GM23248 (cell line): ENCODE measurements at regions not wholly inside any gene's neighbourhood (a gene's known extent, or its start where the extent isn't known, plus 50 kb on each side); places are given as distances from the start of the nearest gene placed in this dataset.

Source experiments
- DNase-seq: peaks from one replicate; pipeline ENCODE4 v3.0.0-alpha.2; 2015
- H2AFZ ChIP-seq: fragments of 200-600 bp; sonication (generic); 2 replicates; pipeline ENCODE4 v1.6.1; 2016; ENCODE audit warnings: antibody characterized with exemption
- H3F3A ChIP-seq: fragments of 200-600 bp; sonication (generic); 2 replicates; pipeline ENCODE4 v1.6.1; 2016; ENCODE audit warnings: mild to moderate bottlenecking, antibody characterized with exemption, mixed run types; ENCODE audit not compliant: insufficient read depth
- H3K27ac ChIP-seq: fragments of 200-600 bp; sonication (generic); 2 replicates; pipeline ENCODE4 v1.5.1; 2016; ENCODE audit warnings: mild to moderate bottlenecking
- H3K27me3 ChIP-seq: fragments of 200-600 bp; sonication (generic); replicated peaks from 2 replicates; pipeline ENCODE4 v1.6.1; 2016; ENCODE audit warnings: mild to moderate bottlenecking; ENCODE audit not compliant: insufficient read depth
- H3K36me3 ChIP-seq: fragments of 200-600 bp; sonication (generic); 2 replicates; pipeline ENCODE4 v1.6.1; 2016; ENCODE audit warnings: low read depth, mild to moderate bottlenecking
- H3K4me1 ChIP-seq: fragments of 200-600 bp; sonication (generic); 2 replicates; pipeline ENCODE4 v1.6.1; 2016; ENCODE audit warnings: mild to moderate bottlenecking; ENCODE audit not compliant: insufficient read depth
- H3K4me2 ChIP-seq: fragments of 200-600 bp; sonication (generic); one replicate; pipeline ENCODE4 v1.6.1; 2016; ENCODE audit warnings: mild to moderate bottlenecking; ENCODE audit not compliant: unreplicated experiment
- H3K4me3 ChIP-seq: fragments of 200-600 bp; sonication (generic); 2 replicates; pipeline ENCODE4 v1.5.1; 2016; ENCODE audit warnings: mild to moderate bottlenecking
- H3K79me2 ChIP-seq: fragments of 200-600 bp; sonication (generic); 2 replicates; pipeline ENCODE4 v1.6.1; 2016; ENCODE audit warnings: mild to moderate bottlenecking; ENCODE audit not compliant: insufficient read depth
- H3K9ac ChIP-seq: fragments of 200-600 bp; sonication (generic); 2 replicates; pipeline ENCODE4 v1.6.1; 2016; ENCODE audit warnings: mild to moderate bottlenecking
- H3K9me2 ChIP-seq: fragments of 200-600 bp; sonication (generic); 2 replicates; pipeline ENCODE4 v1.6.1; 2016; ENCODE audit warnings: mixed run types, mild to moderate bottlenecking, moderate library complexity; ENCODE audit not compliant: insufficient read depth
- H3K9me3 ChIP-seq: fragments of 200-600 bp; sonication (generic); one replicate; pipeline ENCODE4 v1.6.1; 2017; ENCODE audit warnings: low read depth
- H4K20me1 ChIP-seq: fragments of 200-600 bp; sonication (generic); 2 replicates; pipeline ENCODE4 v1.6.0; 2016; ENCODE audit not compliant: insufficient read depth
- EZH2 ChIP-seq: fragments of 200-600 bp; sonication (generic); IDR thresholded peaks from 2 replicates; pipeline ENCODE4 v1.6.1; 2018; ENCODE audit warnings: antibody characterized with exemption, mild to moderate bottlenecking; ENCODE audit not compliant: insufficient read depth, poor library complexity, severe bottlenecking
- EZH2phosphoT487 ChIP-seq: fragments of 200-600 bp; sonication (generic); IDR thresholded peaks from 2 replicates; pipeline ENCODE4 v1.6.1; 2018; ENCODE audit warnings: antibody characterized with exemption, moderate library complexity, mild to moderate bottlenecking, low read depth; ENCODE audit not compliant: insufficient read depth
- WGBS, 2 experiments: methylation state at CpG; one replicate each; pipeline ENCODE4 v1.1.6; 2015 to 2017; ENCODE audit warnings: low lambda C conversion rate in 2 of 2, low coverage in 1 of 2; ENCODE audit errors: missing lambda C conversion rate in 2 of 2; 5-methylcytosine and 5-hydroxymethylcytosine counted together
- in situ Hi-C: fragments of 300-500 bp; cut with MboI; formaldehyde crosslinking; loops from 2 replicates; pipeline ENCODE4 v1.15.0; 2020

GRCh38 chr4:117514391-117515175, 429.2 kb upstream of the TRAM1L1 start:
- Histone ChIP-seq H3K9me2 (no peaks in the 10 kb centered on the region), H3K4me3 (no peak overlapping the region), H3K79me2 (no peaks in the 10 kb centered on the region), H3F3A (no peaks in the 10 kb centered on the region), H3K4me2 (no peak overlapping the region), H3K9me3 (peaks cover 2% of the 10 kb centered on the region), H4K20me1 (no peaks in the 10 kb centered on the region), H3K36me3 (no peaks in the 10 kb centered on the region), H2AFZ (no peak overlapping the region), H3K4me1 (no peaks in the 10 kb centered on the region), H3K27me3 (no peaks in the 10 kb centered on the region), H3K27ac (no peak overlapping the region), H3K9ac (no peak overlapping the region)
- TF ChIP-seq EZH2, result no peak
- in situ Hi-C loops, result no loop called here
- no peak for DNase-seq

GRCh38 chr4:117515921-117516320, 430.5 kb upstream of the TRAM1L1 start:
- Histone ChIP-seq H3K79me2 (no peaks in the 10 kb centered on the region), H3K4me1 (no peaks in the 10 kb centered on the region), H4K20me1 (no peaks in the 10 kb centered on the region), H2AFZ (no peak overlapping the region), H3K9ac (no peak overlapping the region), H3K36me3 (no peaks in the 10 kb centered on the region), H3F3A (no peaks in the 10 kb centered on the region), H3K9me2 (no peaks in the 10 kb centered on the region), H3K4me3 (no peak overlapping the region), H3K9me3 (peaks cover 2% of the 10 kb centered on the region), H3K27ac (no peak overlapping the region), H3K27me3 (no peaks in the 10 kb centered on the region), H3K4me2 (no peak overlapping the region)
- in situ Hi-C loops, result no loop called here
- TF ChIP-seq EZH2phosphoT487 (no peak), EZH2 (no peak)
- no peak for DNase-seq
- WGBS, 2 experiments, result 0 to 4% methylated on average over 2 of the region's 2 CpGs

- Histone ChIP-seq H3K27ac (no peak overlapping the region), H3K9me3 (peaks cover 4% of the 10 kb centered on the region), H3F3A (no peaks in the 10 kb centered on the region), H3K79me2 (no peaks in the 10 kb centered on the region), H3K9ac (no peak overlapping the region), H3K4me3 (no peak overlapping the region), H3K4me2 (no peak overlapping the region), H3K27me3 (no peaks in the 10 kb centered on the region), H3K36me3 (no peaks in the 10 kb centered on the region), H2AFZ (no peak overlapping the region), H3K4me1 (no peaks in the 10 kb centered on the region), H3K9me2 (no peaks in the 10 kb centered on the region), H4K20me1 (no peaks in the 10 kb centered on the region)
- WGBS, 2 experiments, result 0 to 4% methylated on average over 1 of the region's 1 CpG
- TF ChIP-seq EZH2 (no peak), EZH2phosphoT487 (no peak)
- no peak for DNase-seq
- in situ Hi-C loops, result no loop called here
These were observed 442.2 kb upstream of the TRAM1L1 start for GRCh38 chr4:117527601-117528000.

GRCh38 chr4:117529401-117529800, 444.0 kb upstream of the TRAM1L1 start:
- H3K9me3 ChIP-seq, result peaks cover 4% of the 10 kb centered on the region
- no peak overlapping the region for H3K9ac ChIP-seq
- H3F3A ChIP-seq, result no peaks in the 10 kb centered on the region
- no peak overlapping the region for H3K27ac ChIP-seq
- no peak overlapping the region for H3K4me2 ChIP-seq
- no peaks in the 10 kb centered on the region for H3K36me3 ChIP-seq
- WGBS, 2 experiments, result 3 to 13% methylated on average over 3 of the region's 3 CpGs
- H3K4me3 ChIP-seq, result no peak overlapping the region
- H2AFZ ChIP-seq, result no peak overlapping the region
- no peaks in the 10 kb centered on the region for H4K20me1 ChIP-seq
- TF ChIP-seq EZH2phosphoT487, result no peak
- TF ChIP-seq EZH2, result no peak
- H3K9me2 ChIP-seq, result no peaks in the 10 kb centered on the region
- H3K4me1 ChIP-seq, result no peaks in the 10 kb centered on the region
- no peak for DNase-seq
- in situ Hi-C loops, result no loop called here
- no peaks in the 10 kb centered on the region for H3K79me2 ChIP-seq
- H3K27me3 ChIP-seq, result no peaks in the 10 kb centered on the region

GRCh38 chr4:117533501-117533900, 448.1 kb upstream of the TRAM1L1 start:
- in situ Hi-C loops, result no loop called here
- Histone ChIP-seq H3K9me2 (no peaks in the 10 kb centered on the region), H3K27me3 (no peaks in the 10 kb centered on the region), H3F3A (no peaks in the 10 kb centered on the region), H4K20me1 (no peaks in the 10 kb centered on the region), H3K9me3 (peaks cover 4% of the 10 kb centered on the region), H3K36me3 (no peaks in the 10 kb centered on the region), H3K4me2 (no peak overlapping the region), H3K79me2 (no peaks in the 10 kb centered on the region), H2AFZ (no peak overlapping the region), H3K4me3 (no peak overlapping the region), H3K27ac (no peak overlapping the region), H3K9ac (no peak overlapping the region), H3K4me1 (no peaks in the 10 kb centered on the region)
- TF ChIP-seq EZH2phosphoT487 (no peak), EZH2 (no peak)
- 54 to 60% methylated on average over 1 of the region's 1 CpG for WGBS, 2 experiments
- DNase-seq, result no peak
